RCC 7860 (cell line): ENCODE measurements at regions not wholly inside any gene's neighbourhood (a gene's known extent, or its start where the extent isn't known, plus 50 kb on each side); places are given as distances from the start of the nearest gene placed in this dataset.
"Not testable (repeated sequence)": the region's sequence is repeated elsewhere in the genome, so short reads cannot be mapped to it uniquely, and the experiment has no call there.

Experiments
- DNase-seq: peaks from one replicate; pipeline ENCODE4 v3.0.0-alpha.2; 2015; ENCODE audit warnings: low spot score
- FAIRE-seq: peaks from 2 replicates; lab custom pipeline; 2012; peaks lifted over from hg19 to GRCh38; lab: Jason Lieb, UNC

- FAIRE-seq (no peak), DNase-seq (no peak)
Observed at GRCh38 chr2:201568217-201568820, 75.0 kb downstream of the TMEM237 start.

GRCh38 chr2:201559067-201559710 is 84.1 kb downstream of the TMEM237 start:
- no peak for FAIRE-seq
- DNase-seq: no peak

GRCh38 chr2:201558665-201559064 is 84.6 kb downstream of the TMEM237 start:
- FAIRE-seq (no peak), DNase-seq (no peak)

GRCh38 chr2:201558232-201558631 is 85.1 kb downstream of the TMEM237 start:
- FAIRE-seq: no peak
- no peak for DNase-seq

GRCh38 chr2:201551901-201552300 is 91.4 kb downstream of the TMEM237 start:
- FAIRE-seq (no peak), DNase-seq (no peak)

- no peak for FAIRE-seq
- no peak for DNase-seq
Observed at GRCh38 chr2:201546576-201546975, 95.0 kb downstream of the STRADB start.

GRCh38 chr2:201542291-201542690 is 90.8 kb downstream of the STRADB start:
- no peak for DNase-seq
- FAIRE-seq: no peak

GRCh38 chr2:201539271-201539670 is 87.7 kb downstream of the STRADB start:
- not testable (repeated sequence) for DNase-seq, FAIRE-seq

GRCh38 chr2:201538025-201538424 is 86.5 kb downstream of the STRADB start:
- FAIRE-seq (no peak), DNase-seq (no peak)

GRCh38 chr2:201536754-201537153 is 85.2 kb downstream of the STRADB start:
- no peak for FAIRE-seq
- no peak for DNase-seq

GRCh38 chr2:201536046-201536445 is 84.5 kb downstream of the STRADB start:
- FAIRE-seq: peak; percentile 79
- peak; percentile 13 for DNase-seq

GRCh38 chr2:201532686-201533304 is 81.3 kb downstream of the STRADB start:
- FAIRE-seq: peak; percentile 99
- peak; percentile 95 for DNase-seq
